ENCODE measurements at regions not wholly inside any gene's neighbourhood (a gene's known extent, or its start where the extent isn't known, plus 50 kb on each side); places are given as distances from the start of the nearest gene placed in this dataset.

GRCh38 chr6:92608751-92609150 lies 810.6 kb downstream of the EPHA7 start:
- DNase-seq (ENCODE audit: extremely low spot score, unreplicated experiment), result no peak
- Mint-ChIP-seq H3K9me3 (ENCODE audit: unreplicated experiment) (peaks cover 18% of the 10 kb centered on the region), H3K36me3 (ENCODE audit: unreplicated experiment) (peaks cover 2% of the 10 kb centered on the region), H3K4me3 (ENCODE audit: unreplicated experiment) (no peak overlapping the region), H3K4me1 (ENCODE audit: unreplicated experiment) (no peaks in the 10 kb centered on the region), H3K27me3 (ENCODE audit: unreplicated experiment) (peaks cover 4% of the 10 kb centered on the region), H3K27ac (ENCODE audit: unreplicated experiment) (no peak overlapping the region)
- TF ChIP-seq CTCF (IDR thresholded peaks at IDR 0.05), result no peak

GRCh38 chr6:92593201-92593600 lies 826.2 kb downstream of the EPHA7 start:
- no peak overlapping the region for H3K27ac Mint-ChIP-seq (ENCODE audit: unreplicated experiment)
- H3K4me1 Mint-ChIP-seq (ENCODE audit: unreplicated experiment), result peaks cover 1% of the 10 kb centered on the region
- no peak overlapping the region for H3K4me3 Mint-ChIP-seq (ENCODE audit: unreplicated experiment)
- no peaks in the 10 kb centered on the region for H3K36me3 Mint-ChIP-seq (ENCODE audit: unreplicated experiment)
- H3K27me3 Mint-ChIP-seq (ENCODE audit: unreplicated experiment), result no peaks in the 10 kb centered on the region
- TF ChIP-seq CTCF (IDR thresholded peaks at IDR 0.05), result no peak
- H3K9me3 Mint-ChIP-seq (ENCODE audit: unreplicated experiment), result no peaks in the 10 kb centered on the region
- DNase-seq (ENCODE audit: extremely low spot score, unreplicated experiment), result no peak

- Mint-ChIP-seq H3K27me3 (ENCODE audit: unreplicated experiment) (no peaks in the 10 kb centered on the region), H3K27ac (ENCODE audit: unreplicated experiment) (peak overlapping the region; percentile 29), H3K9me3 (ENCODE audit: unreplicated experiment) (no peaks in the 10 kb centered on the region), H3K4me3 (ENCODE audit: unreplicated experiment) (no peak overlapping the region), H3K36me3 (ENCODE audit: unreplicated experiment) (no peaks in the 10 kb centered on the region), H3K4me1 (ENCODE audit: unreplicated experiment) (peaks cover 1% of the 10 kb centered on the region)
- no peak for TF ChIP-seq CTCF (IDR thresholded peaks at IDR 0.05)
- no peak for DNase-seq (ENCODE audit: extremely low spot score, unreplicated experiment)
Measured at GRCh38 chr6:92589996-92590395, 829.4 kb downstream of the EPHA7 start.

GRCh38 chr6:92588148-92588547 lies 831.2 kb downstream of the EPHA7 start:
- no peak for TF ChIP-seq CTCF (IDR thresholded peaks at IDR 0.05)
- no peak for DNase-seq (ENCODE audit: extremely low spot score, unreplicated experiment)
- no peak overlapping the region for H3K4me3 Mint-ChIP-seq (ENCODE audit: unreplicated experiment)
- no peaks in the 10 kb centered on the region for H3K27me3 Mint-ChIP-seq (ENCODE audit: unreplicated experiment)
- H3K36me3 Mint-ChIP-seq (ENCODE audit: unreplicated experiment), result no peaks in the 10 kb centered on the region
- H3K9me3 Mint-ChIP-seq (ENCODE audit: unreplicated experiment), result no peaks in the 10 kb centered on the region
- H3K4me1 Mint-ChIP-seq (ENCODE audit: unreplicated experiment), result peaks cover 1% of the 10 kb centered on the region
- no peak overlapping the region for H3K27ac Mint-ChIP-seq (ENCODE audit: unreplicated experiment)

- Mint-ChIP-seq H3K4me1 (ENCODE audit: unreplicated experiment) (peaks cover 1% of the 10 kb centered on the region), H3K27me3 (ENCODE audit: unreplicated experiment) (no peaks in the 10 kb centered on the region), H3K36me3 (ENCODE audit: unreplicated experiment) (no peaks in the 10 kb centered on the region), H3K27ac (ENCODE audit: unreplicated experiment) (no peak overlapping the region), H3K4me3 (ENCODE audit: unreplicated experiment) (no peak overlapping the region), H3K9me3 (ENCODE audit: unreplicated experiment) (no peaks in the 10 kb centered on the region)
- DNase-seq (ENCODE audit: extremely low spot score, unreplicated experiment), result no peak
- TF ChIP-seq CTCF (IDR thresholded peaks at IDR 0.05), result no peak
Measured at GRCh38 chr6:92587525-92587924, 831.8 kb downstream of the EPHA7 start.

All from osteocyte (in vitro differentiated cells).